ENCODE measurements at regions not wholly inside any gene's neighbourhood (a gene's known extent, or its start where the extent isn't known, plus 50 kb on each side); places are given as distances from the start of the nearest gene placed in this dataset.
A peak's percentile ranks its signal among the peaks of the same experiment; 100 is the strongest.
"Not testable (repeated sequence)": the region's sequence is repeated elsewhere in the genome, so short reads cannot be mapped to it uniquely, and the experiment has no call there.

- TF ChIP-seq CTCF (IDR thresholded peaks at IDR 0.05; ENCODE audit: control extremely low read depth, extremely low read depth, low read depth, missing control alignments): no peak
- POLR2A ChIA-PET: no interaction called here
- DNase-seq (ENCODE audit: extremely low spot score): no peak
- CTCF ChIA-PET: interaction anchor here (1.0 kb wide), 1 partner anchor 8 kb away, joined by 3 read pairs; no protein-coding TSS in a partner anchor
Observed at GRCh38 chr5:18264126-18264882, 630.0 kb downstream of the TAF11L14 start.

DNA sequence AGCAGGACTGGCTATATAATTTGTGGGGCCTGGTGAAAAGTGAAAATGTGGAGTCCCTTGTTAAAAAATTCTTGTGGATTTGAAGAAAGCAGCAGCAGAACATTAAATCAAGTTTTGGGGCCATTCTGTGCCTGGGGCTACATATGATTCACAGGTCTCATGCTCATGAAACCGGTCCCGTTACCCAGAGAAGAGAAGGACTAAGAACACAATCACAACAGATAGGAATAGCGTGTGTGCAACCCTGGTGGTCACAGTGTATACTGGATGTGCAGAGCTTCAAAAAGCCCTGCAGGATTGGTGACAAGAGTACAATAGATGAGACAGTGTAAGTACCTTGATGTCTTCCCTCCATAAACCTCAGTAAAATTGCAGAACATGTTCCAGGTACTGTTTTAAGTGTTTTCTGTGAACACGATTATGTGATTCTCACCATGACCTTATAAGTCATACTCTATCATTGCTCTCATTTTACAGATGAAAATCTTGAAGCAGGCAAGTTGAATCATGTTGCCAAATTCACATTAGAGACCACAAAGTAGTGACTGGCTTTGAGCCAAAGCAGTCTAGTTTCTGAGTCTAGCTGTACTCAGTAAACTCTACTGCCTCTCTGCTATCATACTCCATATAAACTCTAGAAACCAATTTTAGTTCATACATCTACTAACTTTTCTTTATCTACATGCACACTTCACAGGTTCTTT lies 636.5 kb downstream of the TAF11L14 start:
- ChIA-PET POLR2A (no interaction called here), CTCF (interaction anchor here (2.1 kb wide), 2 partner anchors 1055 to 1080 kb away, joined by 6 read pairs; no protein-coding TSS in a partner anchor)
- DNase-seq (ENCODE audit: extremely low spot score): no peak
- no peak for TF ChIP-seq CTCF (IDR thresholded peaks at IDR 0.05; ENCODE audit: control extremely low read depth, extremely low read depth, low read depth, missing control alignments)

DNA sequence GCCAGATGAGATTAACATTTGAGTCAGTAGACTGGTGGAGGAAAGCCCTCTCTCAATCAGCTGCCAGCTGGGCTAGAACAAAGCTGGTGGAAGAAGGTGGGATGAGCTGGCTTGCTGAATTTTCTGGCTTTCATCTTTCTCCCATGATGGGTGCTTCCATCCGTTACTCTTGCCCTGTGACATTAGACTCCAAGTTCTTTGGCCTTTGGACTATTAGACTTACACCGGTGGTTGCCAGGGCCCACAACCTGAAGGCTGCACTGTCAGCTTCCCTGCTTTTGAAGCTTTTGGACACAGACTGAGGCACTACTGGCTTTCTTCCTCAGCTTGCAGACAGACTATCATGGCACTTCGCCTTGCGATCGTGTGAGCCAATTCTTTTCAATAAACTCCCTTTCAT lies 642.7 kb downstream of the TAF11L14 start:
- POLR2A ChIA-PET: no interaction called here
- CTCF ChIA-PET: interaction anchor here (1.8 to 1.9 kb wide), 3 partner anchors 28 to 1087 kb away, joined by 5 to 10 read pairs (median 6); no protein-coding TSS in a partner anchor
- no peak for DNase-seq (ENCODE audit: extremely low spot score)
- no peak for TF ChIP-seq CTCF (IDR thresholded peaks at IDR 0.05; ENCODE audit: control extremely low read depth, extremely low read depth, low read depth, missing control alignments)

- DNase-seq (ENCODE audit: extremely low spot score): peak; percentile 13
- ChIA-PET POLR2A (no interaction called here), CTCF (interaction anchor here (0.7 to 2.9 kb wide), 6 partner anchors 10 to 1079 kb away, joined by 3 to 45 read pairs (median 4); no protein-coding TSS in a partner anchor)
- TF ChIP-seq CTCF (IDR thresholded peaks at IDR 0.05; ENCODE audit: control extremely low read depth, extremely low read depth, low read depth, missing control alignments): peak; percentile 30
Observed at GRCh38 chr5:18281947-18282581, 647.8 kb downstream of the TAF11L14 start.

DNA sequence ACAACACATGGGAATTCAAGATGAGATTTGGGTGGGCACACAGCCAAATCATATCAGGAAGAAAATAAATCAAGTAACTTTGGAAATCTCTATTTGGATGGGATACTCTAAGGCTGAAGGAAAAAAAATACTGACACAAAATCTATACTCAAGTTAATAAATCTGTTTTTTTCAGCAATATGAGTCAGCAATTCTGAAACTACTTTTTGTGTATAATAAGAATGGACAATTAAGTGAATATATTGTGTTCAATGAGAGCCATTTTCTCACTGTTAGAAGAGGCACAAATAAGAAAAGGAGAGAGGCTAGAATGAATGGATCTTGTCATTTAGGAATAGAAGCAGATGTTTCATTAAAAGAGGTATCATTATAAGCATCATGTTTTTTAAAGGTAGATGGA lies 651.0 kb downstream of the TAF11L14 start:
- TF ChIP-seq CTCF (IDR thresholded peaks at IDR 0.05; ENCODE audit: control extremely low read depth, extremely low read depth, low read depth, missing control alignments): no peak
- POLR2A ChIA-PET: no interaction called here

DNA sequence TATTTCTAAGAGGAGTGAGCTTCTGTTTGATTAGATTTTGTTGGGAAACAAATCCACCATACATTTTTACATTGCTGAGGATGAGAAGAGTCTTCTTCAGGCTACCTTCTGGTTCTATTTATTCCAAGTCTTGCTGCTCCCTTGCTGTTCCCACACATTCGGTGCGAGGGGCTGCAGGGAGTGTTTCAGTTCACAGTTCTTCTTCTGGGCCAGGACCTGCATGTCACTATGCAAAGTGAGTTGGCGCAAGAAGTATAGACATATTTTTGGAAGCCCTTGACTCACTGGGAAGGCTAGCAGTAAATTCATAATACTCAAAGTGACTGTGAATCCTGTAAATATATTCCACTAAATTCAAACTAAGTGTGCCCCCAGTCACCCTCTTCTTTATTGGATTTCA lies 657.9 kb downstream of the TAF11L14 start:
- DNase-seq (ENCODE audit: extremely low spot score): no peak
- POLR2A ChIA-PET: no interaction called here

More for the DNA sequence above, 651.0 kb downstream of the TAF11L14 start:
- CTCF ChIA-PET: interaction anchor here (1.0 to 1.7 kb wide), 4 partner anchors 13 to 1069 kb away, joined by 3 to 5 read pairs (median 4); no protein-coding TSS in a partner anchor
- no peak for DNase-seq (ENCODE audit: extremely low spot score)

DNA sequence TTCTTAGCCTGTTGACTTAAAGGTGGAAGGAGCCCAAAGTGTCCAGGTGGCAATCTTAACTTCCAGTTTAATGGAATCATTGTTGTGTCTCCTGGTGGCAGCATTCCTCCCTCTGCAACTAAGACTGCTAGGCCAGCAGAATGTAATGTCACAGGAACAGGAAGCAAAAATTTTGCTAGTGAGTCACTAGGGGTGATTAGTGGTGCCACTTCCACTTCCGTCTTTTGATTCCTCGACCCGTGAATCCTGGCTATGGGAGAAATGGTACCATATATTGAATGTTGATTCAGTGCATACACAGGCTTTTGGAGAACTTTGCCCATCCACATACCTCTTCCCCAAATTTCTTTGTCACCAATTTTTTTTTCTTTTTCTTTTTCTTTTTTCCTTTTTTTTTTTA lies 661.4 kb downstream of the TAF11L14 start:
- POLR2A ChIA-PET; DNase-seq (ENCODE audit: extremely low spot score): not testable (repeated sequence)
- CTCF ChIA-PET: interaction anchor here (1.3 kb wide), 1 partner anchor 9 kb away, joined by 10 read pairs; no protein-coding TSS in a partner anchor

More for the DNA sequence above, 657.9 kb downstream of the TAF11L14 start:
- TF ChIP-seq CTCF (IDR thresholded peaks at IDR 0.05; ENCODE audit: control extremely low read depth, extremely low read depth, low read depth, missing control alignments): no peak
- CTCF ChIA-PET: interaction anchor here (1.6 kb wide), 1 partner anchor 1076 kb away, joined by 4 read pairs; no protein-coding TSS in a partner anchor
